HG03039 (cell line): ENCODE measurements at regions not wholly inside any gene's neighbourhood (a gene's known extent, or its start where the extent isn't known, plus 50 kb on each side); places are given as distances from the start of the nearest gene placed in this dataset.
"Not testable (repeated sequence)": the region's sequence is repeated elsewhere in the genome, so short reads cannot be mapped to it uniquely, and the experiment has no call there.

Source experiments
- ATAC-seq: cut with Tn5 transposase; IDR thresholded peaks from one replicate; pipeline ENCODE4 v1.9.1; 2021; ENCODE audit warnings: mild to moderate bottlenecking, moderate library complexity; ENCODE audit not compliant: unreplicated experiment

- ATAC-seq, result no peak
These were observed 138.7 kb downstream of the YTHDC2 start for GRCh38 chr5:113652161-113652560.

GRCh38 chr5:113654828-113655227 lies 141.3 kb downstream of the YTHDC2 start:
- no peak for ATAC-seq

- ATAC-seq, result no peak
These were observed 146.7 kb downstream of the YTHDC2 start for GRCh38 chr5:113660206-113660605.

GRCh38 chr5:113660706-113661250 lies 147.3 kb downstream of the YTHDC2 start:
- no peak for ATAC-seq

- no peak for ATAC-seq
These were observed 150.5 kb downstream of the YTHDC2 start for GRCh38 chr5:113663879-113664541.

GRCh38 chr5:113673041-113673440 lies 159.5 kb downstream of the YTHDC2 start:
- ATAC-seq, result no peak

GRCh38 chr5:113675166-113675565 lies 161.7 kb downstream of the YTHDC2 start:
- no peak for ATAC-seq

- ATAC-seq, result no peak
These were observed 164.7 kb downstream of the YTHDC2 start for GRCh38 chr5:113678202-113678601.

GRCh38 chr5:113678924-113679575 lies 165.6 kb downstream of the YTHDC2 start:
- peak; percentile 74 for ATAC-seq

GRCh38 chr5:113680534-113680933 lies 167.0 kb downstream of the YTHDC2 start:
- no peak for ATAC-seq

GRCh38 chr5:113682497-113683136 lies 169.1 kb downstream of the YTHDC2 start:
- no peak for ATAC-seq

GRCh38 chr5:113683211-113683610 lies 169.7 kb downstream of the YTHDC2 start:
- ATAC-seq, result no peak

- ATAC-seq, result no peak
These were observed 173.1 kb downstream of the YTHDC2 start for GRCh38 chr5:113686599-113686998.

GRCh38 chr5:113689647-113690046 lies 176.2 kb downstream of the YTHDC2 start:
- ATAC-seq, result no peak

- ATAC-seq, result no peak
These were observed 179.0 kb downstream of the YTHDC2 start for GRCh38 chr5:113692466-113692865.

GRCh38 chr5:113692891-113693457 lies 179.5 kb downstream of the YTHDC2 start:
- ATAC-seq, result no peak

GRCh38 chr5:113693701-113694100 lies 180.2 kb downstream of the YTHDC2 start:
- ATAC-seq, result no peak

- no peak for ATAC-seq
These were observed 181.1 kb downstream of the YTHDC2 start for GRCh38 chr5:113694576-113694975.

GRCh38 chr5:113703266-113703665 lies 189.8 kb downstream of the YTHDC2 start:
- ATAC-seq, result no peak

- no peak for ATAC-seq
These were observed 192.2 kb downstream of the YTHDC2 start for GRCh38 chr5:113705657-113706056.

GRCh38 chr5:113713051-113713450 lies 199.6 kb downstream of the YTHDC2 start:
- ATAC-seq, result no peak

- not testable (repeated sequence) for ATAC-seq
These were observed 202.4 kb downstream of the YTHDC2 start for GRCh38 chr5:113715921-113716320.
